ENCODE measurements at regions not wholly inside any gene's neighbourhood (a gene's known extent, or its start where the extent isn't known, plus 50 kb on each side); places are given as distances from the start of the nearest gene placed in this dataset.

DNA sequence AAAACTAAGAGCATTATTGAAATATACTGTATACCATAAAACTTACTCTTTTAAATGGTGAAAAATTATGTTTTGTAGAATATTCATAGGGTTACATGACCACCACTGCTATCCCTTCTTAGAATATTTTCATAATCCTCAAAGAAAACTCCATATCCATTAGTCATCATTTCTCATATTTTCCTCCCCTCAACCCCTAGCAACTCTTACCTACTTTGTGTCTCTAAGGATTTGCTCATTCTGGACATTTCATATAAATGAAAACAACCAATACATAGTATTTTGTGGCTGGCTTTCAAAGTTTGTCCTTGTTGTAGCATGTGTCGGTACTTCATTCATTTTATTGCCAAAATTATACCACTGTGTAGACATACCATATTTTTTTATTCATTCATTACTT is 863.8 kb downstream of the KCNA4 start:
- TF ChIP-seq, protein P1, sequence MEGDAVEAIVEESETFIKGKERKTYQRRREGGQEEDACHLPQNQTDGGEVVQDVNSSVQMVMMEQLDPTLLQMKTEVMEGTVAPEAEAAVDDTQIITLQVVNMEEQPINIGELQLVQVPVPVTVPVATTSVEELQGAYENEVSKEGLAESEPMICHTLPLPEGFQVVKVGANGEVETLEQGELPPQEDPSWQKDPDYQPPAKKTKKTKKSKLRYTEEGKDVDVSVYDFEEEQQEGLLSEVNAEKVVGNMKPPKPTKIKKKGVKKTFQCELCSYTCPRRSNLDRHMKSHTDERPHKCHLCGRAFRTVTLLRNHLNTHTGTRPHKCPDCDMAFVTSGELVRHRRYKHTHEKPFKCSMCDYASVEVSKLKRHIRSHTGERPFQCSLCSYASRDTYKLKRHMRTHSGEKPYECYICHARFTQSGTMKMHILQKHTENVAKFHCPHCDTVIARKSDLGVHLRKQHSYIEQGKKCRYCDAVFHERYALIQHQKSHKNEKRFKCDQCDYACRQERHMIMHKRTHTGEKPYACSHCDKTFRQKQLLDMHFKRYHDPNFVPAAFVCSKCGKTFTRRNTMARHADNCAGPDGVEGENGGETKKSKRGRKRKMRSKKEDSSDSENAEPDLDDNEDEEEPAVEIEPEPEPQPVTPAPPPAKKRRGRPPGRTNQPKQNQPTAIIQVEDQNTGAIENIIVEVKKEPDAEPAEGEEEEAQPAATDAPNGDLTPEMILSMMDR (IDR thresholded peaks at IDR 0.05; ENCODE audit: insufficient read depth, low read length, poor library complexity, severe bottlenecking): no peak
- no peak for TF ChIP-seq EZH2phosphoT487 (conservative IDR thresholded peaks at IDR 0.05; ENCODE audit: low read length)

Data from SU-DHL-6 (cell line).